ES-I3 (cell line): ENCODE measurements at regions not wholly inside any gene's neighbourhood (a gene's known extent, or its start where the extent isn't known, plus 50 kb on each side); places are given as distances from the start of the nearest gene placed in this dataset.

Source experiments
- H3K36me3 ChIP-seq: 2 replicates; pipeline ENCODE4 v1.6.1; 2013; ENCODE audit warnings: mild to moderate bottlenecking, low read length, control low read depth, moderate library complexity; ENCODE audit not compliant: insufficient read depth
- H3K4me1 ChIP-seq: 2 replicates; pipeline ENCODE4 v1.6.1; 2013; ENCODE audit warnings: mild to moderate bottlenecking, control low read depth, low read length; ENCODE audit not compliant: insufficient read depth
- H3K9ac ChIP-seq: 2 replicates; pipeline ENCODE4 v1.6.1; 2013; ENCODE audit warnings: low read depth, mild to moderate bottlenecking, low read length, moderate library complexity
- H3K9me3 ChIP-seq: 2 replicates; pipeline ENCODE4 v1.6.1; 2013; ENCODE audit warnings: mild to moderate bottlenecking, low read length, moderate library complexity; ENCODE audit not compliant: control insufficient read depth, insufficient read depth

DNA sequence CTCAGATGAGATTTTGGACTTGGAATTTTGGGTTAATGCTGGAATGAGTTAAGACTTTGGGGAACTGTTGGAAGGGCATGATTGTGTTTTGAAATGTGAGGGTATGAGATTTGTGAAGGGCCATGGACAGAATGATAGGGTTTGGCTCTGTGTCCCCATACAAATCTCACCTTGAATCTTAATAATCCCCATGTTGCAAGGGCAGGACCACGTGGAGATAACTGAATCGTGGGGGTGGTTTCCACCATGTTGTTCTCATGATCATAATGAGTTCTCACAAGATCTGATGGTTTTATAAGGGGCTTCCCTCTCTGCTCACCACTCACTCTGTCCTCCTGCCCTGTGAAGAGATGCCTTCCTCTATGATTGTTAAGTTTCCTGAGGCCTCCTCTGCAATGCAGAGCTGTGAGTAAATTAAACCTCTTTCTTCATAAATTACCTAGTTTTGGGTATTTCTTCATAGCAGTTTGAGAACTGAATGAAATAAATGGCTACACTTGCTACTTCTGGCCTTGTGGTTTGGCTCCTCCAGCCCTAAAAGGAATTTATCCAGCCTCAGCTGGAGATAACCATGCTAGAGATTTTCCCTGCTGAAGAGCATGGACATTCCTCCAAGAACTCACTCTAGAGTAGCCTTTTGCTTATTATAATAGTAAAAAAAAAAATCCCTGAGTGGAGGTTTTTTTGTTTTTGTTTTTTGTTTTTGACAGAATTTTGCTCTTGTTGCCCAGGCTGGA, 144.3 kb upstream of the TFPI start:
- peaks cover 13% of the 10 kb centered on the region; the same call in 1 of the 2 replicates for H3K4me1 ChIP-seq
- H3K9me3 ChIP-seq = no peaks in the 10 kb centered on the region; the same call in 1 of the 2 replicates
- H3K9ac ChIP-seq = no peak overlapping the region
- H3K36me3 ChIP-seq = peaks cover 3% of the 10 kb centered on the region; the same call in 1 of the 2 replicates

DNA sequence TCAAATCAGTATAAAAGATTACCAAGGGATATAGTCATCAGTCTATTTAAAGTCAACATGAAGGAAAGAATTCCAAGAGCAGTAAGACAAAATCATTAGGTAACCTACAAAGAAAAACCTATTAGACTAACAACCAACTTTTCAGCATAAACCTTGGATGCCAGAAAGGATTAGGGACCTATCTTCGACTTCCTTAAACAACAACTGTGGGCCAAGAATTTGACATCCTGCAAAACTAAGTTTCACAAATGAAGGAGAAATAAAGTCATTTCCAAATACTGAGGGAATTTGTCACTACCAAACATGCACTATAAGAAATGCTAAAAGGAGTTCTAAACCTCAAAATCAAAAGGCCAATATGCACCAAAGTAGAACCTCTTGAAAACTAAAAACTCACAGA, 147.9 kb upstream of the TFPI start:
- Histone ChIP-seq H3K9ac (no peak overlapping the region), H3K9me3 (peaks cover 6% of the 10 kb centered on the region; the same call in 1 of the 2 replicates), H3K36me3 (peaks cover 3% of the 10 kb centered on the region; the same call in 1 of the 2 replicates), H3K4me1 (peaks cover 13% of the 10 kb centered on the region; the same call in 1 of the 2 replicates)

DNA sequence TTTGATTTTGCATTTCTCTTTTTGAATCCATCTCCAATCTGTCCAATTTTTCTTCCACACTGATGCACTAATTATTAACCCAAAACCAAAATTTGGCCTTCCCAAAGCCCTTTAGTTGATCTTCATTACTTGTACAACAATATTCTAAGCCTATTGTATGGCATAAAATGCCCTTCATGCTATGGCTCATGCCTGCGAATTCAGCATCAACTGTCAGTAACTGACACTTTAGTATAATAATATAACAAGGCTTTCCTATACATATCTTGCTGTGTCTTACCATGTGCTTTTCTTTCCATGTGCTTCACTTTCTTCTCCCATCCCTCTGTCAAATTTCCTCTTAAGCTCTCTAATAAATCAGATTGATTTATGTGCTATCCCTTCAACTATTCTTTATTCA, 154.0 kb upstream of the TFPI start:
- peaks cover 6% of the 10 kb centered on the region; the same call in 1 of the 2 replicates for H3K4me1 ChIP-seq
- no peaks in the 10 kb centered on the region for H3K36me3 ChIP-seq
- H3K9ac ChIP-seq = no peak overlapping the region
- H3K9me3 ChIP-seq = 0 out of 2 replicates have a peak, but pooled peaks cover 6% of the 10 kb centered on the region

DNA sequence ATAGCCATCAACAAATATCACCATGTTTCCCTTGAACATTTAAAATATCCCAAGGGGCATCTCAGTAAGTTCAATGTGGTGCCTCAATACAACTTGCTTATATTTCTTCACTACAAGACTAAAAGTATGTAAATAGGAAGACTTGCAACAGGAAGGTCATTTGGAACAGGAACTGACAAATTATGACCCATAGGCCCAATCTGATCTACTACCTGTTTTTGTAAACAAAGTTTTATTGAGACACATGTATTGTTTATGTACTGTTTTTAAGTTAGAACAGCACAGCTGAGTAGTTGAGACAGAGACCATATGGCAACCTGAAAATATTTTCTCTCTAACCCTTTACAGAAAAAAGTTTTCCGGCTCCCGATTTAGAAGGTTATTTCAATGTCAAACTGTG, 154.8 kb upstream of the TFPI start:
- 0 out of 2 replicates have a peak, but pooled peaks cover 2% of the 10 kb centered on the region for H3K9me3 ChIP-seq
- no peak overlapping the region for H3K9ac ChIP-seq
- peaks cover 6% of the 10 kb centered on the region; the same call in 1 of the 2 replicates for H3K4me1 ChIP-seq
- H3K36me3 ChIP-seq = no peaks in the 10 kb centered on the region

DNA sequence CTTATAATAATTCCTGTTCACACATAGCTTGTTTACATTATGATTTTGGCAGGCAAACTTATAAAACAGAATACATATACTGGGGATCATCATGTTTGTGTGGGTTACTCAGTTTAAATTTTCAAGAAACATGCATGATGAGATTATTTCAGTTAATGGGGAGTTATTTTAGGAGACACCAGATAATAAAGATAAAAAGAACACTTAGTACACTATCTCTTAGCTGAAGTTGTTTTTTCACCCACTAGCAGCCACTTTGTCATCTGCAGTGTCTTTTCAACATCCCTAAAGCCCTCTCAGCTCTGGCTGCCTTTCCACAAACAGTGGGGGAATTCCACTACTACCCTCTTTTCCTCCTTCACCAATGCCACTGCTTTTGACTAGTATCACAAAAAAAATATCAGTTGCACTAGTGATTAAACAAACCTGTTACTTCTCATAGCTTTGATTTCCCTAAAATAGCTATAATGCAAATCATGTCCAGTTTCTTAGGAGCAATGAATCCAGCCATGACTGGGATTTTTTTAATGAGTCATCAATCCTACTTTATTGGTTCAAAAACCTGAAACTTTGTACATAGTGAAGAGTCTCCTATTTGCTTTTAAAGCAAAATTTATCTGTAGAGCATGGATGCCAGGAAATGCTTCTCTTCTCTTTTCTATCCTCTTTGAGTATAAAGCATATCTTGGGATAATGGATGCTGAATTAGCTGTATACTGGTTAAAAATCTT, 156.7 kb upstream of the TFPI start:
- Histone ChIP-seq H3K9ac (no peak overlapping the region), H3K9me3 (peaks cover 6% of the 10 kb centered on the region), H3K4me1 (peaks cover 6% of the 10 kb centered on the region; the same call in 1 of the 2 replicates), H3K36me3 (no peaks in the 10 kb centered on the region)

DNA sequence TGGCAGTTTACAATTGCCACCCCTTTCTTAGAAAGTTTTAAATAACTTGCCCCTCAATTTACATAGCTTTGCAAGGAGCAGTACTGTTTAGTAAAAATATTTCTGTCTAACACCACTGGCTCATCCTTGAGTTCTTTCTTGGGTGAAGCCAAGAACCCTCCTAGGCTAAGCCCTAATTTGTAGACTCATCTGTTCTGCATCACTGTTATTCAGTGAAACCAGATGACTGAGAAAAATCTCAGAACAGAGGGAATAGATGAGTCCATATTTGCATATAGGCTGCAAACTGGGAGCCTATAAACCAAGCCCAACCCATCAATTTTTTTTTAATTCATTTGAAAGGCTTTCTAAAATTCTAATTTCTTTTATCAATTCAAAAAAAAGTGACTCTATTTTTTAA, 161.4 kb upstream of the TFPI start:
- Histone ChIP-seq H3K36me3 (no peaks in the 10 kb centered on the region), H3K9me3 (peaks cover 7% of the 10 kb centered on the region), H3K9ac (no peak overlapping the region), H3K4me1 (peaks cover 16% of the 10 kb centered on the region; the same call in 1 of the 2 replicates)

DNA sequence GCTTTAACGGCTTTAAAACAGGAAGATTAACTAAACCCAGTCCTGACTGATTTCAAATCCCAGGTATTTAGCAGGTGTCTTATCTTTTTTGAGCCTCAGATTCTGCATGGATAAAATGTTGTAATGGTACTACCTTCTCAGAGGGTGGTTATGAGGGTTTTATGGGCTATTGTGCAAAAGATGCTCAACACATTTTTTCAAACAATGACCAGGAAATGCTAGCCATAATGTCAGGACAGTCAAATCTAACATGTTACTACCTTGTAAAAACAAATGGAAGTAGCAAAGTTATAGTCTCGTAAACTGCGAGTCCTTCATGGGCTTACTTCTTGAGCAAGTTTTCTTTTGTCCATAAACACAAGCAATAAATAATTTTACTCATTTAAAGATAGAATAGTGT, 162.1 kb upstream of the TFPI start:
- Histone ChIP-seq H3K36me3 (no peaks in the 10 kb centered on the region), H3K9ac (no peak overlapping the region), H3K9me3 (peaks cover 9% of the 10 kb centered on the region), H3K4me1 (peaks cover 16% of the 10 kb centered on the region; the same call in 1 of the 2 replicates)

DNA sequence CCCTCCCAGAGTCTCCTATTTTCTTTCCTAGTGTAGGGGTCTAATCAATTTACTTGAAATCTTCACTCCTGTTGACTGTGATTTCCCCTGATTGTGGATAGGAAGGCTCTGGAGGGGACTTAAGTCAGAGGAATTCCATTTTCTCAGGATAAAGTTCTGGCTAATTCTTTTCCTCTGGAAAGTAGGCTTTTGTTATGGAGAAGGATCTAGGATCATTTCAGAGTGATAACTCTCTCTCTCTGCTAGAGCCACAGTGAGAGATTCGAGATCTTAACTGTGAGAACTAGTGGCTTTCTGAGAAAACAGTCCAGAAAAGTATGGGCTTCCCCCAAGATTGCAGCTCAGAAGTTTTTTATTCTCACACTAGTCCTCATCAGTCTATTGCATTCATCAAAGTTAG, 163.9 kb upstream of the TFPI start:
- Histone ChIP-seq H3K36me3 (no peaks in the 10 kb centered on the region), H3K9ac (no peak overlapping the region), H3K4me1 (peaks cover 10% of the 10 kb centered on the region; the same call in 1 of the 2 replicates), H3K9me3 (peaks cover 9% of the 10 kb centered on the region)

DNA sequence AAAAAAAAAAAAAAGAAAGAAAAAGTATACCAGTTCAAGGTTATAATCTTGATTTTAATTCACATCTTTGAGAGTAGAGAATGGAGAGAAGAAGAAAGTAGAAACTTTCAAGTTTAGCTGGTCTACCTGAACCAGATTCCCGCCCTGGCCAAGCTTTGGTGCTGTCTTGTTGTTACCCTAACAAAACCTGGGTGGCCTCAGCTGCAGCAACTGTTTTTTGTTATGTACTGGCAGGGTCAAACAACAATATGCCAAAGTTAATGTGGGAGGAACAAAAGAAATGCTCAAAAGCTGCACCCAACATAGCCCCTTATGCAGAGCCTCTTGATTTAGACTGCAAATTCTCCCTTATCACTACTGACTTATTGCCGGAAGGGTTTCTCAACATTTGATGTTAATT, 165.3 kb upstream of the TFPI start:
- Histone ChIP-seq H3K4me1 (peaks cover 10% of the 10 kb centered on the region; the same call in 1 of the 2 replicates), H3K9me3 (peaks cover 9% of the 10 kb centered on the region), H3K9ac (no peak overlapping the region), H3K36me3 (no peaks in the 10 kb centered on the region)

DNA sequence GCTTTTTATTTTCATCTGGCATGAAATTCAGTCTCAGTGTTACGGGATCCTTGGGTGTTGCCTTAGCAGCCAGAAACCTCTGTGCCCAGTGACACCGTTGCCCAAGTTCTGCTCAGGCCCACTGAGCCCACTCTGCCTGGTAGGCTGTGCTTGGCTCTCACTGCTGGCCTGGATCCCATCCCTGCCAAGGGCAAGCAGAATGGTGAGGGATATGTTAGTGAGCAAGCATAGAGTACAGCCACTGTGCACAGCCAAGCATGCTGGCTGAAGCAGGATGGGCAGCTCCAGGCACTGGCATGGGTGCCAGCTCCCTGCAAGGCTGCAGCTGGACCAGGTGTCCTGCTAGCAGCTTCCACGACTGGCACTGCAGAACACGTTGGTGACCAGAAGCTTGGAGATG, 194.7 kb upstream of the TFPI start:
- H3K9ac ChIP-seq = no peak overlapping the region
- no peaks in the 10 kb centered on the region for H3K36me3 ChIP-seq
- no peaks in the 10 kb centered on the region for H3K4me1 ChIP-seq
- H3K9me3 ChIP-seq = peaks cover 9% of the 10 kb centered on the region

DNA sequence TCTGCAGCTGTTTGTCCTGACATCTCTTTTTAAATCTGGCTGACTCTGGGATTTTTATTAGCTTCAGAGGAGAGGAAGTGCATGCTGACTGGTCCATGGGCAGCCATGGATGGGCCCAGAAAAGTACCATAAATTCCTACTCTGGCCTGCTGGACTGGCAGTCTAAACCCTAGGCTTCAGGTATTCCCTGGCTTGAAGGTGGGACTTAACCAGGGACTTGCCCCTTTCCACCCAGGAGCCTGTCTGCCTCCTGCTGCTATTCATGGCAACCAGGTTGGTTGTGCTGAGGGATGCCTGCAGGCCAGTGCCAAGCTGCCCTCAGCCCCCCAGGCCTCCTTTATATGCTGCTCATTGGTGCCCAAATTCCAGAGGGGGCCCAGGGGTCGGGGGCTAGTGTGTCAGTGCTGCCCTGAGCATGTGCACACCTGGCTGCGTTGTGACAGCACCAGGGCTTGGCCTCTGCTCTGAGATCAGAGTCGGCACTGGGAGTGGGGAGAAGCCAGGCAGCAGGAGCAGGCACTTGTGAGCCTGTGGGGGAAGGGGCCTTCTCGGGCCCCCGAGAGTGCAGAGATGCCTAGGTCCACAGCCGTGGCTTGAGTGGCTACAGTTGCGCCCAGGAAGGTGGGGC, 195.7 kb upstream of the TFPI start:
- Histone ChIP-seq H3K36me3 (no peaks in the 10 kb centered on the region), H3K9ac (no peak overlapping the region), H3K4me1 (no peaks in the 10 kb centered on the region), H3K9me3 (peaks cover 9% of the 10 kb centered on the region)

DNA sequence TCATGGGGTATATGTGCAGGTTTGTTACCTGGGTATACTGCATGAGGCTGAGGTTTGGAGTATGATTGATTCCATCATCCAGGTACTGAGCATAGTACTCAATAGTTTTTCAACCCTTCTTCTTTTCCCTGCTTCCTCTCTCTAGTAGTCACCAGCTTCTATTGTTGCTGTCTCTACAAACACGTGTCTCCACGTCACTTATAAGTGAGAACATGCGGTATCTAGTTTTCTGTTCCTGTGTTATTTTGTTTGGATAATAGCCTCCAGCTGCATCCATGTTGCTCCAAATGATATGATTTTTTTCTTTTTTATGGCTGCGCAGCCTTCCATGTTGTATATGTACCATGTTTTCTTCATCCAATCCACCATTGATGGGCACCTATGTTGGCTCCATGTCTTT, 214.8 kb upstream of the TFPI start:
- Histone ChIP-seq H3K9ac (no peak overlapping the region), H3K36me3 (no peaks in the 10 kb centered on the region), H3K9me3 (no peaks in the 10 kb centered on the region), H3K4me1 (no peaks in the 10 kb centered on the region)

DNA sequence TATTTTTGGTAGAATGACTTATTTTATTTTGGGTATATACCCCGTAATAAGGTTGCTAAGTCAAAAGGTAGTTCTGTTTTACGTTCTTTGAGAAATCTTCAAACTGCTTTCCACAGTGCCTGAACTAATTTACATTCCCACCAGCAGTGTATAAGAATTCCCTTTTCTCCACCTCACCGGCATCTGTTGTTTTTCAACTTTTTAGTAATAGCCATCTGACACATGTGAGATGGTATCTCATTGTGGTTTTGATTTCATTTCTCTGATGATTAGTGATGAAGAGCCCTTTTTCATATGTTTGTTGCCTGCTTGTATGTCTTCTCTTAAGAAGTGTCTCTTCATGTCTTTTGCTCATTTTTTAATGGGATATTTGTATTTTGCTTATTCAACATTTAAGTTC, 215.2 kb upstream of the TFPI start:
- Histone ChIP-seq H3K4me1 (no peaks in the 10 kb centered on the region), H3K36me3 (no peaks in the 10 kb centered on the region), H3K9me3 (no peaks in the 10 kb centered on the region), H3K9ac (no peak overlapping the region)

DNA sequence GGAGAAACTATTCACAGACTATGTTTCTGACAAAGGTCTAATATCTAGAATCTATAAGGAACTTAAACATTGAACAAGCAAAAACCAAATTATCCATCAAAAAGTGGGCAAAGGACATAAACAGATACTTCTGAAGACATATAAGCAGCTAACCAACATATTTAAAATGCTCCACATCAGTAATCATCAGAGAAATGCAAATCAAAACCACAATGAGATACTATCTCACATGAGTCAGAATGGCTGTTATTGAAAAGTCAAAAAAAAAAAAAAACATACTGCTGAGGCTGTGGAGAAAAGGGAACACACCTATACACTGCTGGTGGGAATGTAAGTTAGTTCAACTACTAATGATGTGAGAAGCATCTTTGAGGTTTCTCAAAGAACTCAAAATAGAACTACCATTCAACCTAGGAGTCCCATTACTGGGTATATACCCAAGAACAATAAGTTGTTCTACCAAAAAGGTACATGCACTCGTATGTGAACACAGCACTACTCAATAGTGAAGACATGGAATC, 220.4 kb upstream of the TFPI start:
- Histone ChIP-seq H3K36me3 (no peaks in the 10 kb centered on the region), H3K4me1 (peaks cover 4% of the 10 kb centered on the region; the same call in 1 of the 2 replicates), H3K9ac (no peak overlapping the region), H3K9me3 (no peaks in the 10 kb centered on the region)
